Stomach (tissue), 4 donors: ENCODE measurements at regions not wholly inside any gene's neighbourhood (a gene's known extent, or its start where the extent isn't known, plus 50 kb on each side); places are given as distances from the start of the nearest gene placed in this dataset.

Experiments
- EP300 ChIP-seq: sonication (generic); formaldehyde crosslinking; IDR thresholded peaks from one replicate; pipeline ENCODE4 v1.6.1; 2017; ENCODE audit warnings: antibody characterized with exemption
- POLR2A ChIP-seq, 4 donors: fragments of 450-650 bp; IDR thresholded peaks; one replicate each; pipeline ENCODE4 v1.6.1; 2016; ENCODE audit warnings: antibody characterized with exemption in 4 of 4, control low read depth in 2 of 4, mild to moderate bottlenecking in 1 of 4, moderate library complexity in 1 of 4
- TF ChIP-seq, protein P1 (sequence below), 7 experiments: fragments of 450-650 bp in 4 of 7; fragments of 200-600 bp in 3 of 7; sonication (generic) in 3 of 7; IDR thresholded peaks; one replicate each; pipeline ENCODE4 v1.5.1; 2016 to 2019; ENCODE audit warnings: antibody characterized with exemption in 7 of 7, control low read depth in 2 of 7, mild to moderate bottlenecking in 1 of 7

DNA sequence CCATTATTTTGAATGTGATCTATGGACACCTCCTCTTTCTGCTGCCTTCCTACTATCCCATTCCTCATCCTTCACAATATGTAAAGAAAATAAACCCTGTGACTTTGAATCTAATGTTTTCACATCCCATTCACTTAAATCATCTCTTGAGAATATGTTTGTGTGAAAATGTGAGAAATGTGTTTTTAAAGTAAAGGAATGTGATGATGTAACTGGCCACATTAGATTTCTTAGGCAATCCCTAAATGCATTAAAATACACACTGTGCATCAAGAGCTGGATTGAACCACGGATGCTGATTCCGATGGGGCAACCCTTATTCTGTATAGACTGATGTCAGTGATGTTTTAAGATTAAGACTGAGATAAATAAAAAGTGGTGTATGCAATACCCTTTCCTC, 558.9 kb upstream of the TENM3 start:
- TF ChIP-seq POLR2A (IDR thresholded peaks at IDR 0.05) (no peak), EP300 (no peak)
- TF ChIP-seq, protein P1, sequence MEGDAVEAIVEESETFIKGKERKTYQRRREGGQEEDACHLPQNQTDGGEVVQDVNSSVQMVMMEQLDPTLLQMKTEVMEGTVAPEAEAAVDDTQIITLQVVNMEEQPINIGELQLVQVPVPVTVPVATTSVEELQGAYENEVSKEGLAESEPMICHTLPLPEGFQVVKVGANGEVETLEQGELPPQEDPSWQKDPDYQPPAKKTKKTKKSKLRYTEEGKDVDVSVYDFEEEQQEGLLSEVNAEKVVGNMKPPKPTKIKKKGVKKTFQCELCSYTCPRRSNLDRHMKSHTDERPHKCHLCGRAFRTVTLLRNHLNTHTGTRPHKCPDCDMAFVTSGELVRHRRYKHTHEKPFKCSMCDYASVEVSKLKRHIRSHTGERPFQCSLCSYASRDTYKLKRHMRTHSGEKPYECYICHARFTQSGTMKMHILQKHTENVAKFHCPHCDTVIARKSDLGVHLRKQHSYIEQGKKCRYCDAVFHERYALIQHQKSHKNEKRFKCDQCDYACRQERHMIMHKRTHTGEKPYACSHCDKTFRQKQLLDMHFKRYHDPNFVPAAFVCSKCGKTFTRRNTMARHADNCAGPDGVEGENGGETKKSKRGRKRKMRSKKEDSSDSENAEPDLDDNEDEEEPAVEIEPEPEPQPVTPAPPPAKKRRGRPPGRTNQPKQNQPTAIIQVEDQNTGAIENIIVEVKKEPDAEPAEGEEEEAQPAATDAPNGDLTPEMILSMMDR (IDR thresholded peaks at IDR 0.05), result no peak
